ENCODE measurements at regions not wholly inside any gene's neighbourhood (a gene's known extent, or its start where the extent isn't known, plus 50 kb on each side); places are given as distances from the start of the nearest gene placed in this dataset.

DNA sequence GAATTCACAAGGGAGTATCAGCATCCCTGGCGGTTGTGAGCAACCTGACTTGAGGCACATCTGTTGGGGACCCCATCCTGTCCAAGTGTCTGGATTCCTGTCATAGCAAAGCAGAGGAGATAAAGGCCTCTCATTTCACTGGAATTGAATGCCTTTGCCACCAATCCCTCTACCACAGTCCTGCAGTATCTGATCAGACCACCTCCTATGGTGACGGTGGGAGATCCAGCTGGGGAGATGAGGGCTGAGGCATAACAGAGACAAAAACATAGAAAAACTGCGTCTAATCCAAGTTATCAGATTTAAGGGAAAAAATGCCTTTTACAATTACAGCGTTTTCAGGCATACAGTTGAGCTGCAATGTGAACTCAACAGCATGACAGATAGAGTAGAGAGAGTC is 160.7 kb upstream of the TRPC7 start:
- DNase-seq, result no peak

DNA sequence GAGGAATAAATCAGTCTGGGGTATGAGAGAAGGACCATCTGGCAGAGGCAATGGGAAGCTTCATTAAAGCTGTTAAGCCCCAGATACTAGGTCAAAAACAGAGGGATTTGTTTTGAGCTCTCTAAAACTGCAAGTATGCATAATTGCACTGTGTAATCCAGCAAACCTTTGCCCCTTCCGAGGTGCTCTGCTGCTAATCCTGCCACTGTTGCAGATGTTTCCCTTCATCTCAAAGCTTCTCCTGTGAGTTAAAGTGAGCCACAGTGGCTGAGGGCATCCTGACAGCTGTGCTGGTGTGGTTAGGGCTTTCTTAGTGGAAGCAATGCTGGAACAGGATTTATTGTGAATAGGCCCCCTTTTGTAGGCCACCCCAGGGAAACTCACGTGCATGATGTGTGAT is 160.3 kb upstream of the TRPC7 start:
- peak; percentile 27 for DNase-seq

DNA sequence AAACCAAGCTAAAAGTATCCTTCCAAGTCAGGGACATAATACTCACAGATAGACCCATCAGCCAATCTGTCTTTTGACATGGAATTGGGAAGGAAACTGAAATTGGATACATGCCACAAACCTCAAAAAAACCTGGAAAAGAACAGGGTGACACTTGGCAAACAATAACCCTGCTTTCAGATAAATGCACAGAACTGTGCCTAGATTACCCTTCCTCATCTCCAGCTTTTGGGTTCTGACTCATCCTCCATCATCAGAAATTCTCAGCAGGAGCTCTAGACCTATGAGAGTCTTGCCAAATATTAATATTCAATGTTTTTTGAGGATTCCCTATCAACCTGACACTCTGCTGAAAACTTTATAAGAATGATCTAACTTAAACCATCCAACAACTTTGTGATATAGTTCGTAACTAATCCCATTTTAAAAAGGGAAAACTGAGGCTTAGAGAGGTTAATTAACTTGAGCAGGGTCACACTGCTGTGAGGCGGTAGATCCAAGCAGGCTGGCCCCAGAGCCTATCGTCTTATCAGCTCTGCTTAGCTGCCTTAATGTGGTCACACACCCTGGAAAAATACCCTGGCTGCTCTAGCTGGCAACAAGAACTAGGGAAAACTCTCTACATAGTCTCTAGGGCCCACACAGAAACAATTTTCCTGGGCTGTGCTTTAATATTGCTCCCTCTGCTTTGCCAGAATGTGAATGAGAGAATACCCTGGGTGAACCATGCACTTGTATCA is 157.0 kb upstream of the TRPC7 start:
- DNase-seq, result no peak

DNA sequence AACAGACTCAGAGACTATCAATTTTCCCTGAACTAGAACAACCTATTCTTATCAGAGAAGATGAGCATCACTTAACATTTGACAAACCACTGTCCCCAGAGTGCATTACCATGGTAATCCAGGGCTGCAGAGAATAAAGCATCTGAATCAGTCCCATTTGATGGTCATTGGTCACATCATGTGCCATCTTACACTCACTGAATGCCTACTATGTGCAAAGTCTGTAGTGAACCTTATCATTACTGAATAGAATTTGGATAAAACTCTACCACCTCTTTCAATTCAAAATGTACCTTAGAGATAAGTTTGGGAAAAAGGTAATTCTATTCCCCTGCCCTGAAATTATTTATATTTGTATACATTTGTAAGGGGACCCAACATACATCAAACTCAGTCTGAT is 156.4 kb upstream of the TRPC7 start:
- no peak for DNase-seq

DNA sequence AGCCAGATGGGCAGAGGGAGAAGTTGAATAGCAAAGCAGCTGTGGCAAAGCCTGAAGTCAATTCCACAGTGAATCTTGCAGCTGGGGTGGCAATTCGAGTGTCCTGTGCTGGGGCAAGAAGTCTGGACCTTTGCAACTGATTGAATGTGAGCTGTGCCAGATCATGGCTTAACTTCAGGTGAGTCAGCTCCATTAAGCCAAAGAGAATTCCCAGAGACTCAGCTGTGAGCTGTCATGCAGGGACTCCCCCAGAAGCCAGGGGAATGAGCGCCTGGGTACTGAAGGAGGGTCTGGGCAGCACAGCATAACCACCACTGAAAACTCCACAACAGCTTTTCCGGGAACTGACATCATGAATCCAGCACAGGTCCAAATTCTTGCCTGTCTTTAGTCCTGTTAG is 153.5 kb upstream of the TRPC7 start:
- no peak for DNase-seq

DNA sequence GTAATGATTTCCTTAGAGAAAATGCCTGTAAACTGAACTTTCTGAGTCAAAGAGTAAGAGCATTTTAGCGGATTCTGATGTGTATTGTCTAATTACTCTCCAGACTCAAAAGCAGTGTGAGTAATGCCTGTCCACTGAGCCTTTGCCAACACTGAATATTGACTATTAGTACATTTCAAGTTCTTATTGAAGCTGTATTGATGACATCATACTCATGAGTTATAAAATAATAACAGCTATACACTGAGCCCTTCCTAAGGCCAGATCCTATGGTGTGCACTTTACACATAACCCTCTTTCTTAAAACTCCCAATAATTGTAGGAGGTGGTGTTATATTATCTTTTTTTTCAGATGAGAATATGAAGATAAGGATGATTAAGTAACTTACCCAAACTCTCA is 152.8 kb upstream of the TRPC7 start:
- no peak for DNase-seq

DNA sequence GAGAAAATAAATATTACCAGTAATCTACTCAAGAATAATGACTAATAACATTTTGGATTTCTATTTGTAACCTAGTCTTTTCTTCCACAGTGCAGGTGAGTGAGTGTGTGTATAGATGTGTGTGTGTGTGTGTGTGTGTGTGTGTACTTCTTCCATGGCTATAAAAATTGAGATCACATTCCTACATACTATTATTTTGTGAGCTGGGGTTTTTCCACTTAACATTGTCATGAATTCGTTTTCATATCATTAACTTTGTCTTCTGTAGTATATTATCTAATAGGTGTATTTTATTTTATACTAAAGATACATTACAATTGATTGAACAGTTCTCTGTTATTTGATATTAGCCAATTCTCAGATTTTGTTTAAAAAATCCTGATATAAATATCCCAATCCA is 152.4 kb upstream of the TRPC7 start:
- DNase-seq, result no peak

DNA sequence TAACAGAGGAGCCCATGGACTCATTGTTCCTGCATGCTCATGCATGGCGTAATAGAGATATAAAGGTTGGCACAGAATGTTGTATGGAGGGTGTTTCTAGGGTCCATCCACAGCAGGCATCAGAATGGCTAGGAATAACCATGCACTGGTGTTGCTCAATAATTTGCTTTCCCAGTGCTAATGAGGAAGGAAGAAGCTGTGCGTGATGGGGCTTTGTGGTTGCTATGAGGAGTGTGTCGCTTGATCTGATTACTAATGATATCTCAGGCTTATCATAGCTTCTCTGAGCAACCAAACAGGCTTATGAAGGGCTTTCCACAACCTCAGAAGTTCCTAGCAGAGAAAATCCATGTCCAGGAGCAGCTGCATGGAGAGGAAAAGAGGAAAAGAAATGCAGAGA is 151.3 kb upstream of the TRPC7 start:
- DNase-seq, result no peak

DNA sequence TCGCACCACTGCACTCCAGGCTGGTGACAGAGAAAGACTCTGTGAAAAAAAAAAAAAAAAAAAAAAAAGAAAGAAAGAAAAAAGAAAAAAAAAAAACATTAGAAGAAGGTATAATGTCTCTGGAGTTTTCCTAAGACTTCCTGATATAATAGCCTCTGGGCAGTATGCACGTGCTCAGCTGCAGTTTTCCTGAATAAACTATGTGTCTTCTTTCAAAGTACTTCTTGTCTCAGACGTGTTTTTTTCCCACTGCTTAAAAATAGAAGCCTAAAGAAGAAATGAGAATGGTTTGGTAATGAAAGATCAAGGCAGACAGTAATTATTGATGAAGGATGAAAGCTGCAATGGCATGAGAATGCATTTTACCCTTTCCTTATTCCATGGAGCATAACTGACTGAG is 148.1 kb upstream of the TRPC7 start:
- DNase-seq, result no peak

DNA sequence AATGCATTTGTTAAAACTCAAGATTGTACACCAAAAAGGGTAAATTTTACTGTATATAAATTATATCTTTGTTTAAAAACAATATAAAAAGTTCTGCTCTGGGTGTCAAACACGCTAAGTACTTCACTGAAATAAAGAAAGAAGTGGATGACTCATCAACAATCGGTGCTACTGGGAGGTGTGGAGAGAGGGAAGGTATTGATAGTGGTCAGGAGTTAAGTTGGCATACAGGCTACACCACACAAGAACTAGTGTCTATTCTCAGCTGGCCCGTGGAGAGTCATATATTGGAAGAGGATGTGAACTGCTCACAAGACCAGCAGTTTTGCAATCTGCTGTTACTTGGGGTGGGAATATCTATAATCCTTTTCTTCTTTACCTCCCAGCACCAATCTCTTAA is 145.7 kb upstream of the TRPC7 start:
- DNase-seq, result no peak

DNA sequence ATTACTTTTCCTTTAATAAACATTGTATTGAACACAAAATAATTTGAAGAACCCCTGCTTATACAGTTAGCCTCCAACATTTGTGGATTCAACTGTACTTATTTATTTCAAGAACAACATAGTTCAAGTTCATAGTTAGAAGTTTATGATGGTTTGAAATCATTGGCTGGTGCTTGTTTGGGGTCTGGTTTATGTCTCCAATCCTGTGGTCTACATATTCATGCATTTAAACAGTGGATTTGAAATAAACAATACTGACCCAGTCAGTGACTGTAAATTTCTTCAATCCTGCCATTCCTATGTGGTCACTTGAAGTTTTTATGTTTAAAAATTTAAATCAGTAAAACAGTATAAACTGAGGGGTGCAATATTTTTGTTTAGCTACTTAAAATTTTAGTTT is 145.1 kb upstream of the TRPC7 start:
- no peak for DNase-seq

DNA sequence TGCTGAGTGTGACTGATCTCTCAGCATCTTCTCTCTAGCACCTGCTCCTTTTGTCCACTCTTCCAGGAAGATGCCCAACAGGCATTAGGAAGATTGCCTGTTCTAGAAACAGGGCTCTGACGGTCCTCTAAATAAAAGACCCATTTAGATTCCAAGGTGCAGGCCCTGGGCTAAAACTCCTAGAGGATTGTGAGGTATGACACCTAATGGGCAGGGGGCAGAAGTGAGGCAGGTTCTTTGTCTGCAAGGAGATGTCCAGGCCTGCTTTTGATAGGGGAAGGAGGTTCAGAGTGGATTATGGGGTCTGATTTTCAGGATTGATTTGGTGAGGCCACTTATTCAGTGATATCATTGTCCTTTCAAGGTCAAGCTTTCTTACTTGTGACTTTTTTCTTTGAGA is 140.8 kb upstream of the TRPC7 start:
- DNase-seq, result no peak

DNA sequence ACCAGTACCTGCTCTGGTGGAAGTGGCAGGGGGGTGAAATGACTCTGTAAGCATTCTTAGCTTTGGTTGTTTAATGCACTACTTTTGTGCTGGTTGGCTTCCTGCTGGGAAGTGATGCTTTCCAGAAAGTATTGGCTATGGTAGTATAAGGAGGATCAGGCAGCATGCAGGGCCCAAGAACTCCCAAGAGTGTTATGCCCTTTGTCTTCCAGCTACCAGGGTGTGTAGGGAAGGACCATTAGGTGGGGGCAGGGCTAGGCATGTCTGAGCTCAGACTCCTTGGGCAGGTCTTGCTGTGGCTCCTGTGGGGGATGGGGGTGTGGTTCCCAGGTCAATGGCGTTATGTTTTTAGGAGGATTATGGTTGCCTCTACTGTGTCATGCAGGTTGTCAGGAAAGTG is 135.8 kb upstream of the TRPC7 start:
- DNase-seq, result no peak

DNA sequence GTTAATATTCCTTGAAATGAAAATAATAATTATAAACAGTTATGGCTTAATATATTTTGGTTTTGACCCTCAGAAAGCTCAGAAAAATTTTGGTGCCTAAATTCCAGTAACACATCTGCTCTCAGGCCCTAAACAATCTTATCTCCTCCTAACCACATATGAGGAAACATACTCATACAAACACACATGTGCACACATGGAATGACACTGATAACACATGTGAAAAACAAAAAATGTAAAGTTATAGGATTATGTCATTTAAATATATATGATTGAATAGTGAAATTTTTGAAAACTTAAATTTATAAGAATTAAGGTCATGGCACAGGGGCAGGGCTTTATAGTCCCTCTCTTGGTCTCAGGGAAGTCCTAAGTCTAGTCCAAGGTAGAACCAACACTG is 127.2 kb upstream of the TRPC7 start:
- DNase-seq, result no peak

DNA sequence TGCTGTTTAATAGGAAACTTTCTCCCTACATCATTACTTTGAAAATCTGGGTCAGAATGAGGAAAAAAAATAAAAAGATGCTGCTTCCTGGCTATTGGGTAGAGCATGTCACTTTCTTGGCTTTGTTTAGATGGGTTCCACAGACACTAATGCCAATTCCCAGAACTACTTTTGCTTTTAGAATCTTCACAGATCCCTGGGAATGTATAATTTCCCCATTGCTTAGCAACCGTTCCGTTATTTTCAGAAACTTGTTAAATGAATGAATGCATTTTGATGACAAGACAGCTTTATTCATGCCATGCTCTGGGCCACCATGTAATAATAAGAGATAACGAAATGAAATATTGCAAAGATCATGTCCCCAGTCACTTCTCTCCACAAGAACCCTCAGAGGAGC is 126.5 kb upstream of the TRPC7 start:
- DNase-seq, result no peak

DNA sequence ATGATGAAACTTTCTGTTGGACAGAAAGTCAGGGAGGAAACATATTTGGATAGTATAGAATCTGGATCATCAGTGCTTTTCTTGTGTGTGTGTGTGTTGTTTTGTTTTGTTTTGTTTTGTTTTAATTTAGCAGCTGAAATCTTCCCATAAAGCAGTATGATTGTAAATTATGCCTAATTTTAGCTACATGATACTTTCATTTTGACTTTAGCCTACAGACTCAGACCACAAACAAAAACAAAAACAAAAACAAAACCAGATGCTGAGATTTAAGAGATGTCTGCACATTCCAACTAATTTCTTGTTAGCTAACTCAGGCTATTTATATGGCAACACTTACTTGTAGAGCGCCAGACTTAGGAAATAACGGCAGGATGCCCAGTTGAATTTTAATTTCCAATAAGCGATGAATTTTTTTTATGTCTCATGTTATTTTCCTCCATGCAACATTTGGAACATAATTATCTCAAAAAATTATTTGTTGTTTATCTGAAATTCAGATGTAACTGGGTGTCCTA is 119.5 kb upstream of the TRPC7 start:
- DNase-seq, result no peak

DNA sequence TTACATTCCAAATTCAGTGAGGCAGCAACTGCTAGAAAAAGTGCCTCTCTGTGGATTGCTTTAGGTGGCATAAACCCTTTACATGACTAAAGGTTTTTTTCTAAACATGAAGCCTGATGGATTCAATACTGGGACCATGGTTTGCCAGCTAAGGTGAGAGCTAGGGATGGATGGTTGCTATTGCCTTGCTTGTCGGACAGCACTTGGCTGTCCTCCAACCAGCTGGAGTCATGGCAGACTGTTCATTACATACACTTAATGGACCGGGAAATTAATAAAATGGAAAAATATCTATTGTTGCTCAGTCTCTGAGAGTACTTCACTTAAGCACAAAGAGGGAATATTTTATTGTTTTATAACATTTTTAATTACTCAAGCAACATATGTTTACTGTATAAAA is 116.9 kb upstream of the TRPC7 start:
- no peak for DNase-seq

DNA sequence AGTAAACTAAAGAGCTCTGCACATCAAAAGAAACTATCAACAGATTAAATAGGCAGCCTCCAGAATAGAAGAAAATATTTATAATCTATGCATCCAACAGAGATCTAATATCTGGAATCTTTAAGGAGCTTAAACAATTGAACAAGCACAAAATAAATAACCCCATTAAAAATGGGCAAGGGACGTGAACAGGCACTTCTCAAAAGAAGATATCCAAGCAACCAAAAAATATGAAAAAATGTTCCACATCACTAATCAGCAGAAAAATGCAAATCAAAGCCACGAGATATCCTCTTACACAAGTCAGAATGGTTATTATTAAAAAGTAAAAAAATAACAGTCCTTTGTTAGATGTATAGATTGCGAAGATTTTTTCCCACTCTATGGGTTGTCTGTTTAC is 109.1 kb upstream of the TRPC7 start:
- no peak for DNase-seq

DNA sequence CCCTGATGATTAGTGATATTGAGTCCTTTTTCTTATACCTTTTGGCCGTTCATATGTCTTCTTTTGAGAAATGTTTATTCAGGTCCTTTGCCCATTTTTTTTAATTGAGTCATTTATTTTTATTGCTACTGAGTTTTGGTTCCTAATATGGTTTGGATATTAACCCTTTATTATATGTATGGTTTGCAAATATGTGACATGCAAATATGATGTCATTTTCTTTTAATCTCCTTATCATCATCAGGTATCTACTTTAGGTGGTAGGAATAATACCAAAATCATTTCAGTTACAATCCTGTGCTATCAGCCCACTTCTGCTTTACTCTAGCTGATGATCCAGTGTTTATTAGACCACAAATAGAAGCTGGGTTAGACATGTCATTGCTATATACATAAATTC is 102.3 kb upstream of the TRPC7 start:
- DNase-seq, result no peak

DNA sequence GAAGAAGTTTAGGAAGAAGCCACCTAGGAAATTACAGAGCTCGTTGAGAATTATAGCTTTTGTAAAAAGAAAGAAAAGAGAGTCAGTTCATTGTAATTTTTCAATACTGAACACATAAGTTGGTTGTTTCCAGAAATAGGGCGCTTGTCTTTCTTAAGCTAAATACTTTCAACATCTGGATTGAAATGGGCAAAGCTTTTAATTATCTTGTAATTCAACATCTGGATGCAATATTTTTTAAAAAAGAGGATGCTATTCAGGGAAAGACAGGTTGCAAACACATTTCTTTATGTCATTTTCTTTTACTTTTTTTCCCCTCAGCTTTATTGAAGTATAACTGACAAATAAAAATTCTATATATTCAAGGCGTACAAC is 100.7 kb upstream of the TRPC7 start:
- no peak for DNase-seq

DNA sequence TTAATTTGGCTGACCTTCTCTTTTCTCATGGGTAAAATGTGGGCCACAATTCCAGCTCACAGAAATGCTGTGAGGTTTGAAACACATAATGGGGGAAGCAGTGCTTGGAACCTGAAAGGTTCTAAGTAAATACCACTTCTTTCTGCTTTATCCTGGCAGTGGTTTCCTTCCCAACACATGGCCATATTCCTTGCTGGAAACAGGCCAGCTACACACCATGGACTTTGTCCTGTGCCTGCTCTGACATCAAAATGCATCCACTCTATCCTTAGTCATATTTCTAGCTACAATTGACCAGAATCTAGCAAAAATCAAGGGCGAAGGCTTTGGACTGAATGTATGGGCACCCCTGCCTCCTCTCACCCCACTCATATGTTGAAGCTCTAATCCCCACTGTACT is 93.1 kb upstream of the TRPC7 start:
- DNase-seq, result no peak

DNA sequence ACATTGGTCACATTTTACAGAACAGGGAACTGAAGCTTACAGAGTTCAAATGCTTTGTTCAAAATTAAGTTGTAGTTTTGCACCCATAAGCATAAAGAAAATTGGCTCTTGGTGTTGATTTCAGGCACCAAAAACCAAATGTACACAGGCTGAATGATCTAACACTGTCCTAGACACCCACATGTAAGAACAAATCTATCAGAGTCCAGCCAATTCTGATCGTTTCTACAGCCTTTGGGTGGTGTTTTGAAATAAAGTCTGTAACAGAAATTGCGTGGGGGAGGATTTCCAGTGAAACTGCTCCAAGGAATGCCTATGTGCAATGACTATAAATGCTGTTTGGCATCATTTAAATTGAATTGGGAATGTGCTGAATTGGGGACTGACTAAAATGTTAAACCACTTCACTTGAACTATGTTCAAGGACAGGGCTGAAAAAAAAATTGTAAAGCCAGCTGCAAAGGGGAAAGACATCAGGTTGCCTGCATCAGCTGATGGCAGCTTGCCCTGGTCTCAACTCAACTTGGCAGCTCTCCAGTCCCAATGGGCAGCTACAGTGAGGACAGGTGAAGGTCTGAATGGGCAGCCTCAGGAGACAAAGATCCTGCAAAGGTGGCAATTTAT is 92.2 kb upstream of the TRPC7 start:
- peak; percentile 8 for DNase-seq

DNA sequence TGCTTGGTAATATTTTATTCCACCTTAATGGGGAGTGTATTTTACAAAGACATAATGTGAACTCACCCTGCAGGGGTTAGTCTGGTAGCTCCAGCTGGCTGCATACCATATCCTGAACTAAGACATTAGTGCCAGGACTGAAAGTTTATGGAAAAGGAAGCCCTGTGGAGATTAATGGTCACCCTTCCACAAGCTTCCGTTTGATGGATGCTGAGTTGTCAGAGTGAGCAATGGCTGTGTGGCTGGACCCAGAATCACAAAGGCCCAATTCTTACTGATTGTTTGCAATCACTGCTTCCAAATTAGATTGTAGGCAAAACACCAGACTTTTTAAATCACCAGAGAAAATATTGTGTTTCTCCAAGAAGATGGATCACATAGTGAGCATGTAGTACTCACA is 90.1 kb upstream of the TRPC7 start:
- DNase-seq, result no peak

DNA sequence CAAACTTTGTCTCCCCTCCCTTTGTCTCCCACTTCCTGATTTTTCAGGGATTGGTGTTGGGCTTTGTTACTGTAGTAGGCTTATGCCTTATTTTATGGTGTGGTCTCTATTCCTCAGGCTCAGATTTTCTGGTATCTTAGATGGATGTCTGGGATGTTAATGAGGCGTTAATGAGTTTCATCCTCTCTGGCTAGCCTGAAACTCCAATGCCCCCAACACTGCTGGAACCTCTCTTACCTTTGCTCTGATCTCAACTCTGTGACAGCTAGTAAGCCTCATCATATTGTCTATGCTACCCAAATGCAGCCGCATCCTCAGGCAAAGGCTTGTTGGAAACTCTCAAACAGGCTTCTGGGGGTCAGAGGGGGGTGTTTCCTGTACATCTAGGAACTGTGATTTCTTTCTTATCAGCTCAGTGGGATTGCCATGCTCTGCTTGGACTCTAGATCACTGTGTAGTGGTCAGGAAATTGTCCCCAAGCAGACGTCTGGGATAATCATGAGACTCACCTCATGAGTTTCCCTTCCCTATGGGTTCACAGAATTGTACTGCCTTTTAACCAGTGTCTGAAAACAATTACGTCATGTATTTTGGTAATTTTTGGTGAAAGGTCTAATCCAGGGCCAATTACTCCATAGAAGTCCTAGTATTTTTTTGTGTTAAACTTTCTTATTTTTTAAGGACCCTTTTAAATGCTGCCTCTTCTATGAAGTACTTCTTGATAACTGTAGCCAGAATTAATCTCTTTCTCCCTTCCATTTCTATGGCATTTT is 88.8 kb upstream of the TRPC7 start:
- DNase-seq, result no peak
